ENCODE measurements at regions not wholly inside any gene's neighbourhood (a gene's known extent, or its start where the extent isn't known, plus 50 kb on each side); places are given as distances from the start of the nearest gene placed in this dataset.

- Histone ChIP-seq H3K79me2 (ENCODE audit: insufficient read depth, low read length) (no peaks in the 10 kb centered on the region), H3K27me3 (ENCODE audit: control insufficient read depth in 1 of 2, insufficient read depth in 2 of 2, low read length in 2 of 2) (no peaks in the 10 kb centered on the region), H3K9me3 (ENCODE audit: low read length) (no peaks in the 10 kb centered on the region), H3K36me3 (replicated peaks in 1 of 2; ENCODE audit: control insufficient read depth in 1 of 2, insufficient read depth in 2 of 2, low read length in 2 of 2) (no peaks in the 10 kb centered on the region), H3K9ac (ENCODE audit: insufficient read depth, low read depth, low read length) (no peak overlapping the region), H3K4me1 (ENCODE audit: insufficient read depth, low read length) (no peaks in the 10 kb centered on the region), H3K4me3 (replicated peaks in 1 of 3; ENCODE audit: insufficient read depth in 1 of 3, low read depth in 2 of 3, low read length in 3 of 3) (no peak overlapping the region), H2AFZ (ENCODE audit: low read length) (no peak overlapping the region), H3K4me2 (ENCODE audit: low read depth, low read length) (no peak overlapping the region), H4K20me1 (ENCODE audit: insufficient read depth, low read length) (no peaks in the 10 kb centered on the region), H3K27ac (ENCODE audit: extremely low read length, insufficient read depth, low read length) (no peak overlapping the region)
- POLR2A ChIA-PET: no interaction called here
- intact Hi-C loops (cut with micrococcal nuclease; ENCODE audit: unreplicated experiment): no loop called here
- in situ Hi-C loops (cut with HindIII; ENCODE audit: extremely low pct_ligation_motif_present, low pct_unique_long_range_greater_than_20kb): no loop called here
- no peak for FAIRE-seq
- CTCF ChIA-PET (ENCODE audit: low intra/inter-chr PET ratio, low total read pairs): no interaction called here
- peak; percentile 5 for DNase-seq (ENCODE audit: low spot score)
- 0% methylated on average over 4 of the region's 7 CpGs for WGBS (ENCODE audit: low lambda C conversion rate)
- TF ChIP-seq, protein P1, sequence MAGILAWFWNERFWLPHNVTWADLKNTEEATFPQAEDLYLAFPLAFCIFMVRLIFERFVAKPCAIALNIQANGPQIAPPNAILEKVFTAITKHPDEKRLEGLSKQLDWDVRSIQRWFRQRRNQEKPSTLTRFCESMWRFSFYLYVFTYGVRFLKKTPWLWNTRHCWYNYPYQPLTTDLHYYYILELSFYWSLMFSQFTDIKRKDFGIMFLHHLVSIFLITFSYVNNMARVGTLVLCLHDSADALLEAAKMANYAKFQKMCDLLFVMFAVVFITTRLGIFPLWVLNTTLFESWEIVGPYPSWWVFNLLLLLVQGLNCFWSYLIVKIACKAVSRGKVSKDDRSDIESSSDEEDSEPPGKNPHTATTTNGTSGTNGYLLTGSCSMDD (CRISPR knock-in tag; IDR thresholded peaks at IDR 0.05): no peak
- TF ChIP-seq ZFP1 (CRISPR knock-in tag; IDR thresholded peaks at IDR 0.05) (no peak), STAT5B (CRISPR knock-in tag; IDR thresholded peaks at IDR 0.05) (no peak), TOPORS (CRISPR knock-in tag; IDR thresholded peaks at IDR 0.05) (no peak), KDM3A (CRISPR knock-in tag; IDR thresholded peaks at IDR 0.05; ENCODE audit: low read depth) (no peak), ZNF446 (CRISPR knock-in tag; IDR thresholded peaks at IDR 0.05) (no peak), RARA (CRISPR knock-in tag; IDR thresholded peaks at IDR 0.05) (no peak), GATAD1 (CRISPR knock-in tag; IDR thresholded peaks at IDR 0.05) (no peak)
- no peak; the same call in 2 of the 3 replicates for ATAC-seq
- no TSS peak for BruUV-seq (replicated peaks)
Observed at GRCh38 chr13:47564041-47564440, 437.0 kb downstream of the SUCLA2 start.

DNA sequence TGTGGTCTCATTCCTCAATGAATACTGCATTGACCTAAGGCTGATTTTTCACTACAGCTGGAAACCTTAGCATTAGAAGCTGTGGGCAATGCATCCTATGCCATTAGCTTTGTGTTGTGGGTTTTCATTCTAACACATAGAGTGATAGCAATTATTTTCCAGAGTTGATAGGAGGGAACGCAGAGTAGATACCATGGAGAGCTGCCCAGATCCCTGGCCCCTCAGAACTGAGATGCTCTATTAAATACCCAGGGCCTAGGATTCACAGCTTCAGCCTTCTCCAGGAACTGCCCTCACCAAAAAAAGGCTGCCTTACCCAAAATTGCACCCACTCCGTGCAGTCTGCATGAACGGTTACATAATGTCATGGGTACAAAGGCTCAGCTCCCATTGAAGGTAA lies 444.4 kb downstream of the SUCLA2 start:
- H3K36me3 ChIP-seq (replicated peaks in 1 of 2; ENCODE audit: control insufficient read depth in 1 of 2, insufficient read depth in 2 of 2, low read length in 2 of 2): no peaks in the 10 kb centered on the region
- no peak overlapping the region for H3K4me2 ChIP-seq (ENCODE audit: low read depth, low read length)
- 0% methylated on average over 1 of the region's 3 CpGs for WGBS (ENCODE audit: low lambda C conversion rate)
- H3K79me2 ChIP-seq (ENCODE audit: insufficient read depth, low read length): no peaks in the 10 kb centered on the region
- DNase-seq (ENCODE audit: low spot score) (no peak), ATAC-seq (no peak), FAIRE-seq (no peak)
- POLR2A ChIA-PET: no interaction called here
- in situ Hi-C loops (cut with HindIII; ENCODE audit: extremely low pct_ligation_motif_present, low pct_unique_long_range_greater_than_20kb): no loop called here
- no peak overlapping the region for H3K4me3 ChIP-seq (replicated peaks in 1 of 3; ENCODE audit: insufficient read depth in 1 of 3, low read depth in 2 of 3, low read length in 3 of 3)
- no TSS peak for BruUV-seq (replicated peaks)
- H3K9me3 ChIP-seq (ENCODE audit: low read length): no peaks in the 10 kb centered on the region
- H3K27ac ChIP-seq (ENCODE audit: extremely low read length, insufficient read depth, low read length): no peak overlapping the region
- H2AFZ ChIP-seq (ENCODE audit: low read length): no peak overlapping the region
- no peaks in the 10 kb centered on the region; a peak in 1 of 5 replicates for H3K27me3 ChIP-seq (ENCODE audit: control insufficient read depth in 1 of 2, insufficient read depth in 2 of 2, low read length in 2 of 2)
- intact Hi-C loops (cut with micrococcal nuclease; ENCODE audit: unreplicated experiment): no loop called here
- H3K9ac ChIP-seq (ENCODE audit: insufficient read depth, low read depth, low read length): no peak overlapping the region
- H3K4me1 ChIP-seq (ENCODE audit: insufficient read depth, low read length): no peaks in the 10 kb centered on the region
- H4K20me1 ChIP-seq (ENCODE audit: insufficient read depth, low read length): no peaks in the 10 kb centered on the region
- CTCF ChIA-PET (ENCODE audit: low intra/inter-chr PET ratio, low total read pairs): no interaction called here
- TF ChIP-seq ZNF644 (CRISPR knock-in tag; IDR thresholded peaks at IDR 0.05; ENCODE audit: low read depth): no peak
- TF ChIP-seq, protein P2, sequence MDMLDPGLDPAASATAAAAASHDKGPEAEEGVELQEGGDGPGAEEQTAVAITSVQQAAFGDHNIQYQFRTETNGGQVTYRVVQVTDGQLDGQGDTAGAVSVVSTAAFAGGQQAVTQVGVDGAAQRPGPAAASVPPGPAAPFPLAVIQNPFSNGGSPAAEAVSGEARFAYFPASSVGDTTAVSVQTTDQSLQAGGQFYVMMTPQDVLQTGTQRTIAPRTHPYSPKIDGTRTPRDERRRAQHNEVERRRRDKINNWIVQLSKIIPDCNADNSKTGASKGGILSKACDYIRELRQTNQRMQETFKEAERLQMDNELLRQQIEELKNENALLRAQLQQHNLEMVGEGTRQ (IDR thresholded peaks at IDR 0.05; ENCODE audit: low read depth, low read length): no peak
- TF ChIP-seq, protein P2 (CRISPR knock-in tag; IDR thresholded peaks at IDR 0.05; ENCODE audit: borderline replicate concordance): no peak
- no peak for TF ChIP-seq ISX (CRISPR knock-in tag; conservative IDR thresholded peaks at IDR 0.05)
- TF ChIP-seq, protein P3, sequence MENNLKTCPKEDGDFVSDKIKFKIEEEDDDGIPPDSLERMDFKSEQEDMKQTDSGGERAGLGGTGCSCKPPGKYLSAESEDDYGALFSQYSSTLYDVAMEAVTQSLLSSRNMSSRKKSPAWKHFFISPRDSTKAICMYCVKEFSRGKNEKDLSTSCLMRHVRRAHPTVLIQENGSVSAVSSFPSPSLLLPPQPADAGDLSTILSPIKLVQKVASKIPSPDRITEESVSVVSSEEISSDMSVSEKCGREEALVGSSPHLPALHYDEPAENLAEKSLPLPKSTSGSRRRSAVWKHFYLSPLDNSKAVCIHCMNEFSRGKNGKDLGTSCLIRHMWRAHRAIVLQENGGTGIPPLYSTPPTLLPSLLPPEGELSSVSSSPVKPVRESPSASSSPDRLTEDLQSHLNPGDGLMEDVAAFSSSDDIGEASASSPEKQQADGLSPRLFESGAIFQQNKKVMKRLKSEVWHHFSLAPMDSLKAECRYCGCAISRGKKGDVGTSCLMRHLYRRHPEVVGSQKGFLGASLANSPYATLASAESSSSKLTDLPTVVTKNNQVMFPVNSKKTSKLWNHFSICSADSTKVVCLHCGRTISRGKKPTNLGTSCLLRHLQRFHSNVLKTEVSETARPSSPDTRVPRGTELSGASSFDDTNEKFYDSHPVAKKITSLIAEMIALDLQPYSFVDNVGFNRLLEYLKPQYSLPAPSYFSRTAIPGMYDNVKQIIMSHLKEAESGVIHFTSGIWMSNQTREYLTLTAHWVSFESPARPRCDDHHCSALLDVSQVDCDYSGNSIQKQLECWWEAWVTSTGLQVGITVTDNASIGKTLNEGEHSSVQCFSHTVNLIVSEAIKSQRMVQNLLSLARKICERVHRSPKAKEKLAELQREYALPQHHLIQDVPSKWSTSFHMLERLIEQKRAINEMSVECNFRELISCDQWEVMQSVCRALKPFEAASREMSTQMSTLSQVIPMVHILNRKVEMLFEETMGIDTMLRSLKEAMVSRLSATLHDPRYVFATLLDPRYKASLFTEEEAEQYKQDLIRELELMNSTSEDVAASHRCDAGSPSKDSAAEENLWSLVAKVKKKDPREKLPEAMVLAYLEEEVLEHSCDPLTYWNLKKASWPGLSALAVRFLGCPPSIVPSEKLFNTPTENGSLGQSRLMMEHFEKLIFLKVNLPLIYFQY (CRISPR knock-in tag; IDR thresholded peaks at IDR 0.05; ENCODE audit: borderline replicate concordance): no peak

Measured in HepG2 (cell line).